NCI-H2107 (cell line): ENCODE measurements at regions not wholly inside any gene's neighbourhood (a gene's known extent, or its start where the extent isn't known, plus 50 kb on each side); places are given as distances from the start of the nearest gene placed in this dataset.

Experiments
- DNase-seq: peaks from one replicate; lab custom pipeline; 2025; lab: John Stamatoyannopoulos, UW

GRCh38 chr5:92930057-92930456, 651.0 kb downstream of the NR2F1-AS1 start:
- DNase-seq, result no peak

- no peak for DNase-seq
Observed at GRCh38 chr5:92927291-92927778, 653.7 kb downstream of the NR2F1-AS1 start.

GRCh38 chr5:92923885-92924284, 657.1 kb downstream of the NR2F1-AS1 start:
- no peak for DNase-seq

- DNase-seq, result no peak
Observed at GRCh38 chr5:92922231-92922967, 658.6 kb downstream of the NR2F1-AS1 start.

GRCh38 chr5:92917044-92917443, 664.0 kb downstream of the NR2F1-AS1 start:
- DNase-seq, result no peak

- no peak for DNase-seq
Observed at GRCh38 chr5:92916036-92916435, 665.0 kb downstream of the NR2F1-AS1 start.

- no peak for DNase-seq
Observed at GRCh38 chr5:92912283-92912682, 668.7 kb downstream of the NR2F1-AS1 start.

- no peak for DNase-seq
Observed at GRCh38 chr5:92911851-92912250, 669.2 kb downstream of the NR2F1-AS1 start.

- DNase-seq, result no peak
Observed at GRCh38 chr5:92911293-92911692, 669.7 kb downstream of the NR2F1-AS1 start.

GRCh38 chr5:92909602-92909962, 671.4 kb downstream of the NR2F1-AS1 start:
- no peak for DNase-seq

GRCh38 chr5:92908952-92909601, 671.9 kb downstream of the NR2F1-AS1 start:
- DNase-seq, result no peak

- no peak for DNase-seq
Observed at GRCh38 chr5:92907938-92908606, 672.9 kb downstream of the NR2F1-AS1 start.

GRCh38 chr5:92906798-92907376, 674.1 kb downstream of the NR2F1-AS1 start:
- no peak for DNase-seq

- DNase-seq, result no peak
Observed at GRCh38 chr5:92904021-92904420, 677.0 kb downstream of the NR2F1-AS1 start.

GRCh38 chr5:92899611-92900010, 681.4 kb downstream of the NR2F1-AS1 start:
- DNase-seq, result no peak

- no peak for DNase-seq
Observed at GRCh38 chr5:92896722-92897121, 684.3 kb downstream of the NR2F1-AS1 start.

GRCh38 chr5:92890841-92891244, 690.2 kb downstream of the NR2F1-AS1 start:
- no peak for DNase-seq

GRCh38 chr5:92889140-92889539, 691.9 kb downstream of the NR2F1-AS1 start:
- DNase-seq, result no peak

GRCh38 chr5:92887254-92887653, 693.8 kb downstream of the NR2F1-AS1 start:
- DNase-seq, result no peak

- DNase-seq, result no peak
Observed at GRCh38 chr5:92886751-92887150, 694.3 kb downstream of the NR2F1-AS1 start.

- DNase-seq, result no peak
Observed at GRCh38 chr5:92885950-92886349, 695.1 kb downstream of the NR2F1-AS1 start.

- DNase-seq, result no peak
Observed at GRCh38 chr5:92884469-92884868, 696.5 kb downstream of the NR2F1-AS1 start.
